Activated CD4-positive, alpha-beta memory T cell treated with anti-CD3 and anti-CD28 coated beads for 36 hours (primary cell): ENCODE measurements at regions not wholly inside any gene's neighbourhood (a gene's known extent, or its start where the extent isn't known, plus 50 kb on each side); places are given as distances from the start of the nearest gene placed in this dataset.

Experiments
- CTCF ChIA-PET: fragments of 350-600 bp; sonication (Branson Sonifier 250); formaldehyde crosslinking; loops from one replicate; lab custom pipeline; 2021; ENCODE audit warnings: antibody characterized with exemption, inconsistent platforms; lab: Charles Lee
- POLR2A ChIA-PET: fragments of 350-600 bp; sonication (Branson Sonifier 250); formaldehyde crosslinking; loops from one replicate; lab custom pipeline; 2021; ENCODE audit warnings: antibody characterized with exemption; lab: Charles Lee
- DNase-seq: peaks from one replicate; pipeline ENCODE4 v3.0.0-alpha.2; 2020
- H3K27ac Mint-ChIP-seq: one replicate; pipeline ENCODE4 v1.8.0; 2021; ENCODE audit warnings: mixed read lengths
- H3K27me3 Mint-ChIP-seq: one replicate; pipeline ENCODE4 v1.8.0; 2021; ENCODE audit warnings: mixed read lengths
- H3K36me3 Mint-ChIP-seq: one replicate; pipeline ENCODE4 v1.8.0; 2021; ENCODE audit warnings: mixed read lengths
- H3K4me1 Mint-ChIP-seq: one replicate; pipeline ENCODE4 v1.8.0; 2021; ENCODE audit warnings: low read depth, mixed read lengths
- H3K4me3 Mint-ChIP-seq: one replicate; pipeline ENCODE4 v1.8.0; 2021; ENCODE audit warnings: mild to moderate bottlenecking, mixed read lengths
- H3K9me3 Mint-ChIP-seq: one replicate; pipeline ENCODE4 v1.8.0; 2021; ENCODE audit warnings: mixed read lengths
- intact Hi-C: fragments of 100-400 bp; cut with micrococcal nuclease; formaldehyde crosslinking; loops from one replicate; pipeline ENCODE4 v1.15.1; 2023

- Mint-ChIP-seq H3K4me3 (no peak overlapping the region), H3K36me3 (no peaks in the 10 kb centered on the region), H3K27me3 (no peaks in the 10 kb centered on the region), H3K4me1 (no peaks in the 10 kb centered on the region), H3K27ac (no peak overlapping the region), H3K9me3 (peaks cover 15% of the 10 kb centered on the region)
- intact Hi-C loops: no loop called here
- ChIA-PET CTCF (no interaction called here), POLR2A (no interaction called here)
- DNase-seq: no peak
Measured at GRCh38 chr12:16730772-16731171, 124.8 kb upstream of the LMO3 start.

DNA sequence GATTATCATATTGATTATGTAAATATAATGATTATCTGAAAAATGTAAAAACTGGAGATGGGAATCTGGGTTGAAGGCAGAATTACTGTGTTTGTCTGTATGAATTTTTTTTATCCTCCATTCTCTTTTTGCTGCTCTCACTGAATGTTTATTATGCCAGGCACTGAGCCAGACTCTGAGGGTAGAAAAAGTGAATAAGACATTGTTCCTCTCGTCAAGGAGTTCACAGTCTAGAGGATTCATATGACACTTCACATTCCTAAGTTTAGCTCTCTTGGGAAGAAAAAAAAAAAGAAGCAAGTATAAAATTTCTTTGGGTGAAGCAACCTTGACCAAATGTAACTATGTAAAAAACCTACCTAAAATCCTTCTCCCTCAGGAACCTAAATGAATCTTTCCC lies 120.9 kb upstream of the LMO3 start:
- no peak overlapping the region for H3K27ac Mint-ChIP-seq
- H3K9me3 Mint-ChIP-seq: peaks cover 9% of the 10 kb centered on the region
- no peaks in the 10 kb centered on the region for H3K27me3 Mint-ChIP-seq
- H3K4me3 Mint-ChIP-seq: no peak overlapping the region
- POLR2A ChIA-PET: no interaction called here
- no peaks in the 10 kb centered on the region for H3K4me1 Mint-ChIP-seq
- intact Hi-C loops: no loop called here
- no peak for DNase-seq
- CTCF ChIA-PET: no interaction called here
- no peaks in the 10 kb centered on the region for H3K36me3 Mint-ChIP-seq

DNA sequence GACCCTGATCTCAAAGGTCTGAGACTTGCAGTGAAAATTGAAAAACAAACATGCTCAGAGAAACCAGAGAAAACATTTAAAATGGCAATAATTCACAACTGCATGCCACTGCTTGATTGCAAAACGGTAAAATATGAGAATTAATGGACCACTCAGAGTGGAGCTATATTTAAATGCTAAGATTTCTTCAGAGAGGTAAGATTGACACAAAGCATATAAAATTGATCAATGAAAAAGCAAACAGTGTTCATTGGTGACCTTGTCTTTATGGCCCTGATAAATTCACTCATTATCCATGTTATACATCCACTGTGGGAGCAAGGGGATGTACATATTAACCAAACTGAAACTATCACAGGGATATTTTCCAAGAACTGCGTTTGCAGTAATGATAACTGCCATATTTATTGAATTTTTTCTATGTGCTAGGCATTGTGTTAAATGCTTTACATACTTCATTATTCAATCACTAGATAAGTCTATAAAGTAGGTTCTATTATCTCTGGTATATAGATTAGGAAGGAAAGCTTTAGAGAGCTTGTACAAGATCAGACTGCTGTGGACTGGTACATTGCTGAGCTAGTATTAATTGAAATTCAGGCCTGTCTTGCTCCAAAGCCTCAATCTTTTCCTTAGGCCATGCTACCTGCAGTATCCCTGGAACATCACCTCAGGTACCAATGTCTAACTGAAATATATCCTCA lies 113.9 kb upstream of the LMO3 start:
- no peak for DNase-seq
- H3K27ac Mint-ChIP-seq: no peak overlapping the region
- H3K36me3 Mint-ChIP-seq: no peaks in the 10 kb centered on the region
- ChIA-PET CTCF (no interaction called here), POLR2A (no interaction called here)
- intact Hi-C loops: no loop called here
- H3K4me3 Mint-ChIP-seq: no peak overlapping the region
- no peaks in the 10 kb centered on the region for H3K27me3 Mint-ChIP-seq
- H3K9me3 Mint-ChIP-seq: peaks cover 7% of the 10 kb centered on the region
- H3K4me1 Mint-ChIP-seq: no peaks in the 10 kb centered on the region

DNA sequence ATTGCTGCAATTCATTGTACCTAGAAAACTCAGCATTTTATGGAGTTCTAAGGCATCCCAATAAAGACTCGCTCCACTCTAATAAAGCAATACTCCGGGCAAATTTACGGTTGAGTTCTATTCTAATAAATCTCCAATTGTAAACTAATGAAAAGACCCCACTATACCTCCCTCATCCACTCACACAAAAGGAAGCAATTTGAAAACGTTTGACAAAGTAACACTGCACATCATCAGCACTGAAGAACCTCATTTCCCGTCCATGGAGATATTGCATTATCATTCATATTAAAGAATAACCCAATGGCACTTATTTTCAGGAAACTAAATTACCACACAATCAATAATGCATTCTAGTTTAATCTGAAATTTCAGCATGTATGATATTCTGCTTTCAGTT lies 111.0 kb upstream of the LMO3 start:
- Mint-ChIP-seq H3K4me1 (no peaks in the 10 kb centered on the region), H3K36me3 (no peaks in the 10 kb centered on the region), H3K27me3 (no peaks in the 10 kb centered on the region), H3K9me3 (peaks cover 10% of the 10 kb centered on the region), H3K27ac (no peak overlapping the region), H3K4me3 (no peak overlapping the region)
- CTCF ChIA-PET: no interaction called here
- intact Hi-C loops: no loop called here
- no peak for DNase-seq
- POLR2A ChIA-PET: no interaction called here

- H3K27me3 Mint-ChIP-seq: no peaks in the 10 kb centered on the region
- H3K4me1 Mint-ChIP-seq: no peaks in the 10 kb centered on the region
- ChIA-PET CTCF (no interaction called here), POLR2A (no interaction called here)
- intact Hi-C loops: no loop called here
- no peak for DNase-seq
- no peaks in the 10 kb centered on the region for H3K36me3 Mint-ChIP-seq
- no peak overlapping the region for H3K4me3 Mint-ChIP-seq
- H3K27ac Mint-ChIP-seq: no peak overlapping the region
- peaks cover 24% of the 10 kb centered on the region for H3K9me3 Mint-ChIP-seq
Measured at GRCh38 chr12:16692099-16692498, 86.1 kb upstream of the LMO3 start.

GRCh38 chr12:16691624-16692023 lies 85.7 kb upstream of the LMO3 start:
- intact Hi-C loops: no loop called here
- Mint-ChIP-seq H3K4me3 (no peak overlapping the region), H3K27ac (no peak overlapping the region), H3K4me1 (no peaks in the 10 kb centered on the region), H3K27me3 (no peaks in the 10 kb centered on the region), H3K36me3 (no peaks in the 10 kb centered on the region), H3K9me3 (peaks cover 20% of the 10 kb centered on the region)
- ChIA-PET POLR2A (no interaction called here), CTCF (no interaction called here)
- DNase-seq: no peak

GRCh38 chr12:16688200-16688599 lies 82.2 kb upstream of the LMO3 start:
- Mint-ChIP-seq H3K4me3 (no peak overlapping the region), H3K27me3 (no peaks in the 10 kb centered on the region), H3K9me3 (peaks cover 16% of the 10 kb centered on the region), H3K4me1 (no peaks in the 10 kb centered on the region), H3K36me3 (no peaks in the 10 kb centered on the region), H3K27ac (no peak overlapping the region)
- intact Hi-C loops: no loop called here
- no peak for DNase-seq
- POLR2A ChIA-PET: no interaction called here
- CTCF ChIA-PET: no interaction called here

GRCh38 chr12:16685107-16685506 lies 79.1 kb upstream of the LMO3 start:
- no peak for DNase-seq
- no peak overlapping the region for H3K27ac Mint-ChIP-seq
- no peaks in the 10 kb centered on the region for H3K36me3 Mint-ChIP-seq
- peaks cover 10% of the 10 kb centered on the region for H3K9me3 Mint-ChIP-seq
- CTCF ChIA-PET: no interaction called here
- POLR2A ChIA-PET: no interaction called here
- intact Hi-C loops: no loop called here
- no peak overlapping the region for H3K4me3 Mint-ChIP-seq
- no peaks in the 10 kb centered on the region for H3K4me1 Mint-ChIP-seq
- no peaks in the 10 kb centered on the region for H3K27me3 Mint-ChIP-seq

GRCh38 chr12:16681196-16681595 lies 75.2 kb upstream of the LMO3 start:
- ChIA-PET POLR2A (no interaction called here), CTCF (no interaction called here)
- no peak overlapping the region for H3K27ac Mint-ChIP-seq
- peaks cover 16% of the 10 kb centered on the region for H3K9me3 Mint-ChIP-seq
- H3K4me3 Mint-ChIP-seq: no peak overlapping the region
- H3K27me3 Mint-ChIP-seq: no peaks in the 10 kb centered on the region
- H3K36me3 Mint-ChIP-seq: no peaks in the 10 kb centered on the region
- no peak for DNase-seq
- H3K4me1 Mint-ChIP-seq: no peaks in the 10 kb centered on the region
- intact Hi-C loops: no loop called here

- ChIA-PET POLR2A (no interaction called here), CTCF (no interaction called here)
- no peak for DNase-seq
- Mint-ChIP-seq H3K27me3 (no peaks in the 10 kb centered on the region), H3K9me3 (peaks cover 18% of the 10 kb centered on the region), H3K4me3 (no peak overlapping the region), H3K27ac (no peak overlapping the region), H3K4me1 (no peaks in the 10 kb centered on the region), H3K36me3 (no peaks in the 10 kb centered on the region)
- intact Hi-C loops: no loop called here
Measured at GRCh38 chr12:16675438-16675837, 69.5 kb upstream of the LMO3 start.

DNA sequence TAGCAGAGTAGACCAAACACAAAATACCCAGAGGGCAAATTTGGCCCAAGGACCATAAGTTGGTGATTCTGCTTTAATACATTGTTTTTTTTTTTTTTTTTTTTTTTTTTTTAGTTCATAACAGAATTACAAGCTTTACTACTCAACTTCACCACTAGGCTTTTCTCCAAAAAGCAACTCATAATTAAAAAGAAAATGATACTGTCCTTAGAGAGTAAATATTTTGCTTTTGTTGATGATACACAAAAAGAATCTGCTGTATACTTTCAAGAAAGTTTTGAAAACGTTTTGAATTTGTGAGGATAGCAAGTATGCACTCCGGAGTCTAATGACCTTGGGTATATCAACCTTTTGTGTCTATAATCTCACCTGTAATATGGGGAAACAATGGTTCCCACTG lies 68.9 kb upstream of the LMO3 start:
- ChIA-PET POLR2A (no interaction called here), CTCF (no interaction called here)
- Mint-ChIP-seq H3K9me3 (peaks cover 18% of the 10 kb centered on the region), H3K36me3 (no peaks in the 10 kb centered on the region), H3K4me3 (no peak overlapping the region), H3K27me3 (no peaks in the 10 kb centered on the region), H3K27ac (no peak overlapping the region), H3K4me1 (no peaks in the 10 kb centered on the region)
- intact Hi-C loops: no loop called here
- no peak for DNase-seq

DNA sequence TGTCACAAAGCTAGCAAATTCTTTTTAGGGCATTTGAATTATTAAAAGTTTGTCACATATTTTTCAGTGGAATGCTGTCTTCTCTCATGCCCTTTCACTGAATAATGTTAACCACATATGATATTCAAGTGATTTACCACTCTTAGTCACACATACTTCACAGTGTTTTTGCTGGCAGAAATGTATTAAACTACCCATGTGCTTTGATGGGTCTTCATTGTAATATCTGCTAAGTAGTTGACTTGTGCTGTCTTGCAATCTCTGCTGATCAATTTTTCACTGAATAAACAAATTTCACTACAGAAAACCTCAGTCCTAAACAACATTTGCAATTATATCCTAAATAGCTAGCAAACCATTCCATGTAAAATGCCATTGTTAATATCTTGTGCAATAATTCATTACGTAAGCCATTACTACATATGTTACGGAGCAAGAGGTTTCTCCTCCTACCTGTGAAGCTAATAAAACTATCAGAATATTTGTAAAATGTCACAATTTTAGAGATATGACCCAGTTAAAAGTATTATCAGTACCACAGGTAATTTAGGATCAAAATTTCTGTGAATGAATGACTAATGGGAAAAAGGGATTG lies 64.6 kb upstream of the LMO3 start:
- ChIA-PET POLR2A (no interaction called here), CTCF (no interaction called here)
- Mint-ChIP-seq H3K27ac (no peak overlapping the region), H3K27me3 (no peaks in the 10 kb centered on the region), H3K4me3 (no peak overlapping the region), H3K9me3 (peaks cover 11% of the 10 kb centered on the region), H3K4me1 (no peaks in the 10 kb centered on the region), H3K36me3 (no peaks in the 10 kb centered on the region)
- intact Hi-C loops: no loop called here
- DNase-seq: no peak

DNA sequence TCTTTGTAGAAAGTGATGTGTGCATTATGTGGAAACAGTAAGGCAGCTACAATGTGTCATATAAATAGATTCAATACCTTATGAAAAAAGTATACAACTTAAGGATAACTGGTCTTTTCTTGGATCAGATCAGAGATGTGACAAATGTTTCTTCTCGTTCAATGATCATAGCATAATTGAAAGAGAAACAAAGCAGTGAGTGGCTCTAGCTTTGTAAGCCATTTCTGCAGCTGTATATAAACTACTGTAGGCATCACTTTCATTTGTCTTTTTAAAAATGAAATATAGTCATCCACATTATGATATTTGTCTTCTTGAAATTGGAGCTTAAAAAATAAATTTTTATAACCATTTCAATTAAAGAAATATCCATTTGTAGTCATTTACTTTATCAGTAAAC lies 63.8 kb upstream of the LMO3 start:
- Mint-ChIP-seq H3K4me1 (no peaks in the 10 kb centered on the region), H3K27me3 (no peaks in the 10 kb centered on the region), H3K36me3 (no peaks in the 10 kb centered on the region), H3K9me3 (peaks cover 9% of the 10 kb centered on the region), H3K27ac (no peak overlapping the region), H3K4me3 (no peak overlapping the region)
- CTCF ChIA-PET: no interaction called here
- POLR2A ChIA-PET: no interaction called here
- no peak for DNase-seq
- intact Hi-C loops: no loop called here
